ENCODE measurements at regions not wholly inside any gene's neighbourhood (a gene's known extent, or its start where the extent isn't known, plus 50 kb on each side); places are given as distances from the start of the nearest gene placed in this dataset.

DNA sequence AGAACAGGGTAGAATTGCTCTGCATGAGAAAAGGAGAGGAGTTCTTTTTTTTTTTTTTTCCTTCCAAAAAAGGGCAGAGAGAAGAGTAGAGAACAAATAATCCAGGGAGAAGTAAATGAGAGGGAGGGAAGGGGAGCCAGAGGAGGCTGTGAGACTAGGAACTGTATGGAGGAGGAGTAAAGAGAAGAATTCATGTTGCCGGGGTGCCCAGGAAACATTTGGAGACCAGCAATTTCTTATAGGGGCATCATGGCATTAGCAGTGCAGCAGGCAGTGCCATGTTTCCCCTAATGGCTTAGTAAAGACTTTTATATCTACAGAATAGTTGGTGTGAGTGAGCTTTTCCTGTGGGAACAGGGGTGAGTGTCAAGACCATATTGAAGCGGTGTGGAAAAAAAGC, 86.4 kb upstream of the SESTD1 start (continued):
- no peak for TF ChIP-seq PHF8 (IDR thresholded peaks at IDR 0.05; ENCODE audit: borderline replicate concordance, low read depth)

GRCh38 chr2:179349670-179350303, 85.2 kb upstream of the SESTD1 start:
- WGBS (ENCODE audit: missing lambda C conversion rate), result 18% methylated on average over 1 of the region's 1 CpG
- no peak overlapping the region for H3K27ac ChIP-seq
- no peaks in the 10 kb centered on the region for H3K9me3 ChIP-seq
- no peak overlapping the region for H3K4me2 ChIP-seq
- POLR2A ChIA-PET, result no interaction called here
- ATAC-seq (no peak), DNase-seq (ENCODE audit: low read depth in 1 of 2, low spot score in 1 of 2) (no peak), FAIRE-seq (no peak)
- H3K4me1 ChIP-seq, result peaks cover 3% of the 10 kb centered on the region
- TF ChIP-seq ESRRA (IDR thresholded peaks at IDR 0.05; ENCODE audit: borderline replicate concordance, low read length) (no peak), MAFK (IDR thresholded peaks at IDR 0.05; ENCODE audit: partially characterized antibody) (no peak), CBX8 (IDR thresholded peaks at IDR 0.05) (no peak), HOXB13 (CRISPR knock-in tag; IDR thresholded peaks at IDR 0.05; ENCODE audit: low read depth) (no peak), NR3C1 (IDR thresholded peaks at IDR 0.05) (no peak), ELK1 (IDR thresholded peaks at IDR 0.05; ENCODE audit: low read depth, low read length) (no peak), MYC (IDR thresholded peaks at IDR 0.05; ENCODE audit: borderline replicate concordance, low read length) (no peak), TP53 (CRISPR knock-in tag; IDR thresholded peaks at IDR 0.05) (no peak), POLR2A (IDR thresholded peaks at IDR 0.05; ENCODE audit: low read length) (no peak), NFE2L2 (conservative IDR thresholded peaks at IDR 0.05; ENCODE audit: low read length) (no peak), HES2 (IDR thresholded peaks at IDR 0.05) (no peak), KDM5A (IDR thresholded peaks at IDR 0.05) (no peak), SMC3 (IDR thresholded peaks at IDR 0.05) (no peak)
- TF ChIP-seq, protein P1, sequence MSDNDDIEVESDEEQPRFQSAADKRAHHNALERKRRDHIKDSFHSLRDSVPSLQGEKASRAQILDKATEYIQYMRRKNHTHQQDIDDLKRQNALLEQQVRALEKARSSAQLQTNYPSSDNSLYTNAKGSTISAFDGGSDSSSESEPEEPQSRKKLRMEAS (IDR thresholded peaks at IDR 0.05), result no peak
- TF ChIP-seq, protein P2, sequence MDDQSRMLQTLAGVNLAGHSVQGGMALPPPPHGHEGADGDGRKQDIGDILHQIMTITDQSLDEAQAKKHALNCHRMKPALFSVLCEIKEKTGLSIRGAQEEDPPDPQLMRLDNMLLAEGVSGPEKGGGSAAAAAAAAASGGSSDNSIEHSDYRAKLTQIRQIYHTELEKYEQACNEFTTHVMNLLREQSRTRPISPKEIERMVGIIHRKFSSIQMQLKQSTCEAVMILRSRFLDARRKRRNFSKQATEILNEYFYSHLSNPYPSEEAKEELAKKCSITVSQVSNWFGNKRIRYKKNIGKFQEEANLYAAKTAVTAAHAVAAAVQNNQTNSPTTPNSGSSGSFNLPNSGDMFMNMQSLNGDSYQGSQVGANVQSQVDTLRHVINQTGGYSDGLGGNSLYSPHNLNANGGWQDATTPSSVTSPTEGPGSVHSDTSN (IDR thresholded peaks at IDR 0.05), result no peak
- TF ChIP-seq, protein P3, sequence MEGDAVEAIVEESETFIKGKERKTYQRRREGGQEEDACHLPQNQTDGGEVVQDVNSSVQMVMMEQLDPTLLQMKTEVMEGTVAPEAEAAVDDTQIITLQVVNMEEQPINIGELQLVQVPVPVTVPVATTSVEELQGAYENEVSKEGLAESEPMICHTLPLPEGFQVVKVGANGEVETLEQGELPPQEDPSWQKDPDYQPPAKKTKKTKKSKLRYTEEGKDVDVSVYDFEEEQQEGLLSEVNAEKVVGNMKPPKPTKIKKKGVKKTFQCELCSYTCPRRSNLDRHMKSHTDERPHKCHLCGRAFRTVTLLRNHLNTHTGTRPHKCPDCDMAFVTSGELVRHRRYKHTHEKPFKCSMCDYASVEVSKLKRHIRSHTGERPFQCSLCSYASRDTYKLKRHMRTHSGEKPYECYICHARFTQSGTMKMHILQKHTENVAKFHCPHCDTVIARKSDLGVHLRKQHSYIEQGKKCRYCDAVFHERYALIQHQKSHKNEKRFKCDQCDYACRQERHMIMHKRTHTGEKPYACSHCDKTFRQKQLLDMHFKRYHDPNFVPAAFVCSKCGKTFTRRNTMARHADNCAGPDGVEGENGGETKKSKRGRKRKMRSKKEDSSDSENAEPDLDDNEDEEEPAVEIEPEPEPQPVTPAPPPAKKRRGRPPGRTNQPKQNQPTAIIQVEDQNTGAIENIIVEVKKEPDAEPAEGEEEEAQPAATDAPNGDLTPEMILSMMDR (IDR thresholded peaks at IDR 0.05), result no peak
- TF ChIP-seq, protein P4, sequence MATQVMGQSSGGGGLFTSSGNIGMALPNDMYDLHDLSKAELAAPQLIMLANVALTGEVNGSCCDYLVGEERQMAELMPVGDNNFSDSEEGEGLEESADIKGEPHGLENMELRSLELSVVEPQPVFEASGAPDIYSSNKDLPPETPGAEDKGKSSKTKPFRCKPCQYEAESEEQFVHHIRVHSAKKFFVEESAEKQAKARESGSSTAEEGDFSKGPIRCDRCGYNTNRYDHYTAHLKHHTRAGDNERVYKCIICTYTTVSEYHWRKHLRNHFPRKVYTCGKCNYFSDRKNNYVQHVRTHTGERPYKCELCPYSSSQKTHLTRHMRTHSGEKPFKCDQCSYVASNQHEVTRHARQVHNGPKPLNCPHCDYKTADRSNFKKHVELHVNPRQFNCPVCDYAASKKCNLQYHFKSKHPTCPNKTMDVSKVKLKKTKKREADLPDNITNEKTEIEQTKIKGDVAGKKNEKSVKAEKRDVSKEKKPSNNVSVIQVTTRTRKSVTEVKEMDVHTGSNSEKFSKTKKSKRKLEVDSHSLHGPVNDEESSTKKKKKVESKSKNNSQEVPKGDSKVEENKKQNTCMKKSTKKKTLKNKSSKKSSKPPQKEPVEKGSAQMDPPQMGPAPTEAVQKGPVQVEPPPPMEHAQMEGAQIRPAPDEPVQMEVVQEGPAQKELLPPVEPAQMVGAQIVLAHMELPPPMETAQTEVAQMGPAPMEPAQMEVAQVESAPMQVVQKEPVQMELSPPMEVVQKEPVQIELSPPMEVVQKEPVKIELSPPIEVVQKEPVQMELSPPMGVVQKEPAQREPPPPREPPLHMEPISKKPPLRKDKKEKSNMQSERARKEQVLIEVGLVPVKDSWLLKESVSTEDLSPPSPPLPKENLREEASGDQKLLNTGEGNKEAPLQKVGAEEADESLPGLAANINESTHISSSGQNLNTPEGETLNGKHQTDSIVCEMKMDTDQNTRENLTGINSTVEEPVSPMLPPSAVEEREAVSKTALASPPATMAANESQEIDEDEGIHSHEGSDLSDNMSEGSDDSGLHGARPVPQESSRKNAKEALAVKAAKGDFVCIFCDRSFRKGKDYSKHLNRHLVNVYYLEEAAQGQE (IDR thresholded peaks at IDR 0.05), result no peak
- TF ChIP-seq, protein P5, sequence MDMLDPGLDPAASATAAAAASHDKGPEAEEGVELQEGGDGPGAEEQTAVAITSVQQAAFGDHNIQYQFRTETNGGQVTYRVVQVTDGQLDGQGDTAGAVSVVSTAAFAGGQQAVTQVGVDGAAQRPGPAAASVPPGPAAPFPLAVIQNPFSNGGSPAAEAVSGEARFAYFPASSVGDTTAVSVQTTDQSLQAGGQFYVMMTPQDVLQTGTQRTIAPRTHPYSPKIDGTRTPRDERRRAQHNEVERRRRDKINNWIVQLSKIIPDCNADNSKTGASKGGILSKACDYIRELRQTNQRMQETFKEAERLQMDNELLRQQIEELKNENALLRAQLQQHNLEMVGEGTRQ (IDR thresholded peaks at IDR 0.05), result no peak
- CTCF ChIA-PET, result no interaction called here
- no peak overlapping the region for H3K4me3 ChIP-seq

Data from A549 (cell line).